T-helper 2 cell treated with Interferon-gamma antibody and Interleukin-4, amounts not matched to agents 5 μg/mL and 100 μg/mL, for 36 hours (primary cell): ENCODE measurements at regions not wholly inside any gene's neighbourhood (a gene's known extent, or its start where the extent isn't known, plus 50 kb on each side); places are given as distances from the start of the nearest gene placed in this dataset.
"Not testable (repeated sequence)": the region's sequence is repeated elsewhere in the genome, so short reads cannot be mapped to it uniquely, and the experiment has no call there.

Experiments
- DNase-seq: peaks from one replicate; pipeline ENCODE4 v3.0.0; 2021; ENCODE audit warnings: low spot score
- H3K27ac Mint-ChIP-seq: one replicate; pipeline ENCODE4 v1.8.0; 2021; ENCODE audit warnings: mild to moderate bottlenecking, mixed read lengths
- H3K27me3 Mint-ChIP-seq: one replicate; pipeline ENCODE4 v1.8.0; 2021; ENCODE audit warnings: low read depth, mixed read lengths
- H3K36me3 Mint-ChIP-seq: one replicate; pipeline ENCODE4 v1.8.0; 2021; ENCODE audit warnings: low read depth, mixed read lengths
- H3K4me1 Mint-ChIP-seq: one replicate; pipeline ENCODE4 v1.8.0; 2021; ENCODE audit warnings: low read depth, mixed read lengths
- H3K4me3 Mint-ChIP-seq: one replicate; pipeline ENCODE4 v1.8.0; 2022; ENCODE audit warnings: mild to moderate bottlenecking, moderate library complexity, mixed read lengths
- H3K9me3 Mint-ChIP-seq: one replicate; pipeline ENCODE4 v1.8.0; 2021; ENCODE audit warnings: mixed read lengths

DNA sequence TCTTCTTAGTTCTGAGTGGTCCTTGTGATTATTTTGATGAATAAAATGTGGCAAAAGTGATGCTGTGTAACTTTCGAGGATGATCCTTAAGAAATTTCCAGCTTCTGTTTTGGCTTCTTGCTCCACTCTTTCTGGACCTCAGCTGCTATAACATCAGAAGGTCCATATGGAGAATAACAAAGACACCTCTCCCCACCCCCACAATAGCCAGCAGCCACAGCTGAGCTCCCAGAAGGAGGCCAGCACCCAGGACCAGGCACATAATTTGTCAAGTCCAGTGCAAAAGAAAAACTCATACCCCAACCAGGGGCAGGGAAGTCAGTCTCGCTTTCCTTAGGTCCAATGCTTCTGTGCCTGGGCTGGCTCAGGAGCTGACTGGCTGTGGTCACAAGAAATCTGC lies 357.6 kb downstream of the RFC3 start:
- Mint-ChIP-seq H3K36me3 (no peaks in the 10 kb centered on the region), H3K9me3 (no peaks in the 10 kb centered on the region), H3K27me3 (no peaks in the 10 kb centered on the region), H3K27ac (no peak overlapping the region), H3K4me3 (no peak overlapping the region), H3K4me1 (no peaks in the 10 kb centered on the region)
- DNase-seq = no peak

- DNase-seq = no peak
- no peaks in the 10 kb centered on the region for H3K27me3 Mint-ChIP-seq
- H3K9me3 Mint-ChIP-seq = no peaks in the 10 kb centered on the region
Measured at GRCh38 chr13:34176633-34177032, 358.7 kb downstream of the RFC3 start.

GRCh38 chr13:34179481-34179880 lies 361.5 kb downstream of the RFC3 start:
- H3K4me3 Mint-ChIP-seq = no peak overlapping the region
- no peak for DNase-seq

More at GRCh38 chr13:34176633-34177032, 358.7 kb downstream of the RFC3 start:
- no peak overlapping the region for H3K27ac Mint-ChIP-seq
- H3K4me1 Mint-ChIP-seq = no peaks in the 10 kb centered on the region
- no peak overlapping the region for H3K4me3 Mint-ChIP-seq
- H3K36me3 Mint-ChIP-seq = no peaks in the 10 kb centered on the region

DNA sequence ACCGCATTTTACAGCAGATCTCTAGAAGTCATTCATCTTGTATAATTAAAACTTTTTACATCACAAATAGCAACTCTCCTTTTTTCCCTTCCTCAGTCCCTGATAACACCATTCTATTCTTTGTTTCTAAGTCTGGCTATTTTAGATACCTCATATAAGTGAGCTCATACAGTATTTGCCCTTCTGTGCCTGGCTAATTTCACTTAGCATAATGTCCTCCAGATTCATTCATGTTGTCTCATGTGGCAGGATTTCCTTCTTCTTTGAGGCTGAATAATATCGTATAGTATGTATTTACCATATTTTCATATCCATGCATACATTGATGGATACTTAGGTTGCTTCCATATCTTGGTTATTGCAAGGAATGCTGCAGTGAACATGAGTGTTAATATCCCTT lies 362.0 kb downstream of the RFC3 start:
- Mint-ChIP-seq H3K27ac (no peak overlapping the region), H3K9me3 (no peaks in the 10 kb centered on the region), H3K4me3 (no peak overlapping the region), H3K4me1 (no peaks in the 10 kb centered on the region), H3K27me3 (no peaks in the 10 kb centered on the region), H3K36me3 (no peaks in the 10 kb centered on the region)
- DNase-seq = no peak

More at GRCh38 chr13:34179481-34179880, 361.5 kb downstream of the RFC3 start:
- no peaks in the 10 kb centered on the region for H3K27me3 Mint-ChIP-seq
- no peak overlapping the region for H3K27ac Mint-ChIP-seq
- H3K36me3 Mint-ChIP-seq = no peaks in the 10 kb centered on the region
- no peaks in the 10 kb centered on the region for H3K4me1 Mint-ChIP-seq
- no peaks in the 10 kb centered on the region for H3K9me3 Mint-ChIP-seq

GRCh38 chr13:34181256-34181655 lies 363.3 kb downstream of the RFC3 start:
- not testable (repeated sequence) for H3K27ac Mint-ChIP-seq, H3K27me3 Mint-ChIP-seq, H3K4me3 Mint-ChIP-seq, H3K9me3 Mint-ChIP-seq, DNase-seq, H3K4me1 Mint-ChIP-seq, H3K36me3 Mint-ChIP-seq

GRCh38 chr13:34189946-34190345 lies 372.0 kb downstream of the RFC3 start:
- Mint-ChIP-seq H3K4me1 (no peaks in the 10 kb centered on the region), H3K27ac (no peak overlapping the region), H3K4me3 (no peak overlapping the region), H3K27me3 (no peaks in the 10 kb centered on the region), H3K9me3 (peaks cover 18% of the 10 kb centered on the region), H3K36me3 (no peaks in the 10 kb centered on the region)
- DNase-seq = no peak

- no peak overlapping the region for H3K4me3 Mint-ChIP-seq
- H3K9me3 Mint-ChIP-seq = peaks cover 16% of the 10 kb centered on the region
- H3K4me1 Mint-ChIP-seq = no peaks in the 10 kb centered on the region
- H3K36me3 Mint-ChIP-seq = no peaks in the 10 kb centered on the region
- H3K27ac Mint-ChIP-seq = no peak overlapping the region
- H3K27me3 Mint-ChIP-seq = no peaks in the 10 kb centered on the region
- DNase-seq = no peak
Measured at GRCh38 chr13:34201050-34201913, 383.3 kb downstream of the RFC3 start.

- no peak for DNase-seq
- H3K27me3 Mint-ChIP-seq = no peaks in the 10 kb centered on the region
- no peaks in the 10 kb centered on the region for H3K36me3 Mint-ChIP-seq
- H3K27ac Mint-ChIP-seq = no peak overlapping the region
- H3K4me3 Mint-ChIP-seq = no peak overlapping the region
- no peaks in the 10 kb centered on the region for H3K9me3 Mint-ChIP-seq
- no peaks in the 10 kb centered on the region for H3K4me1 Mint-ChIP-seq
Measured at GRCh38 chr13:34207334-34207733, 389.4 kb downstream of the RFC3 start.

DNA sequence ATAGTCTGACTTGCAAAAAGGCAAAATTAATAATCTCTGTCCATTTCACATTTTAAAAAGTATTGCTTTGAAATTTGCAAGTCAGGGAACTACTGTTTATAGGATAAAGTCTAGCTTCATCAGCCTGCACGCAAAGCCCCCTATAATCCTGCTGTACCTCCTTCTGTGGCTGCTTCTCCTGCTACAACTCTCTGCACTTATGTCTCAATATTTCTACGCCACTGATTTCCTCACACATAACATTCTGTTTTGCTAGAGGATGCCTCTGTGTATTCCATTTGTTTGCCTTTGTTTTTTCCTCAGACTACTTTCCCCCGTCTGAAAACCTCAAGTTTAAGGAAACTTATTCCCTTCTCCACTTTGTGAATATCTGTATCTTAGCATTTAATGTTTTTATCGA lies 389.9 kb downstream of the RFC3 start:
- Mint-ChIP-seq H3K4me3 (no peak overlapping the region), H3K9me3 (no peaks in the 10 kb centered on the region), H3K4me1 (no peaks in the 10 kb centered on the region), H3K27me3 (no peaks in the 10 kb centered on the region), H3K36me3 (no peaks in the 10 kb centered on the region), H3K27ac (no peak overlapping the region)
- no peak for DNase-seq

GRCh38 chr13:34208336-34208735 lies 390.4 kb downstream of the RFC3 start:
- DNase-seq = no peak
- H3K4me3 Mint-ChIP-seq = no peak overlapping the region
- no peaks in the 10 kb centered on the region for H3K4me1 Mint-ChIP-seq
- H3K27ac Mint-ChIP-seq = no peak overlapping the region
- no peaks in the 10 kb centered on the region for H3K27me3 Mint-ChIP-seq
- no peaks in the 10 kb centered on the region for H3K9me3 Mint-ChIP-seq
- no peaks in the 10 kb centered on the region for H3K36me3 Mint-ChIP-seq

DNA sequence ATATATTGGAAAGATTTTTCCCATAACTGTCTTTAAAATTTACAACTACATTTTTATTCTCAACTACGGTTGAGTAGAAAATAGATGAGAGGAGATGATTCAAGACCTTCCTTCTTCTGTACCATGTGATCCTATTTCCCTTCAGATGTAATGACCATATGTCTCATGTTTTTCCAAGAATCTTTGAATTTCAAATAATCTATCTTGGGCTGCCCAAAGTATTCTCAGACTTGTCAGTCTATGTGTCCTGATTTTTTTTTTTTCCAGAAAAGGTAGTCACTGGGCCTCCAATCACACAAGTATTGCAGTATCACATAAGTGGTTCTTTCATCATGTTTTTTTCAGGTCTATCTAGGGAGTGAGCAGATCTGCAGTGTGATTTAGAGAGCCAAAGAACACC lies 392.4 kb downstream of the RFC3 start:
- Mint-ChIP-seq H3K4me3 (no peak overlapping the region), H3K36me3 (no peaks in the 10 kb centered on the region), H3K27me3 (no peaks in the 10 kb centered on the region), H3K27ac (no peak overlapping the region), H3K4me1 (no peaks in the 10 kb centered on the region), H3K9me3 (no peaks in the 10 kb centered on the region)
- no peak for DNase-seq

DNA sequence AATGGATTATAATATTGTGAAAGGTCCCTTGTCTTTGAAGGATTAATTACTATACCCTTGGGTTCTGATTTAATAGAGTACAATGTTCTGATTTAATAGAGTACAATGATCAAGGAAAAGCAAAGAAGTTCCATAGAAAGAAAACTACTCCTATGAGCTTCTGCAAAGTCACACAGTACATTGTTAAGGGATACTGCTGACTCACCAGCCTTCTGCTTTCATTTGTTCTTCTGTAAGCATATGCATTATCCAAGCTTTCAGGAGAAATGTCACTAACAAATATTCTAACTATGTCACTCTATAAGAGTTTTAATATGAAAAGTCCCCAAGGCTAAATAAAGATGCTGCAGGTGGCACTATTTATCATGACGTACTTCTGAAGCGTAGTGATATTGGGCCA lies 396.7 kb downstream of the RFC3 start:
- H3K27me3 Mint-ChIP-seq = no peaks in the 10 kb centered on the region
- H3K4me1 Mint-ChIP-seq = no peaks in the 10 kb centered on the region
- H3K27ac Mint-ChIP-seq = no peak overlapping the region
- H3K9me3 Mint-ChIP-seq = peaks cover 3% of the 10 kb centered on the region
- no peak for DNase-seq
- no peak overlapping the region for H3K4me3 Mint-ChIP-seq
- no peaks in the 10 kb centered on the region for H3K36me3 Mint-ChIP-seq

DNA sequence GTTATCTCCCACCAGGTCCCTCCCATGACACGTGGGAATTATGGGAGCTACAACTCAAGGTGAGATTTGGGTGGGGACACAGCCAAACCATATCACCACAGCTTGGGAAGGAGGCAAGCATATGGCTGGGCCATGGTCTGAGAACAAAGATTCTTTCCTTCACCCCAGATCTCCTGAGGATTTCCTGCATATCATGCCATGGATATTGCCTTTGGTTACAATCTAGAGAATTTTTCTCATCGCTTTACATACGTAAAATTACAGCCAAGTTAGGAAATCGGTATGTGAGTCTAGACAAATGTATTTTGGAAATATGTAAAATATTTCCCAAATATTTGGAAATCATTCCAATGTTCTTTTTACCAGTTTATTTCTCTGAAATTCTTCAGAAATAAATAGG lies 398.3 kb downstream of the RFC3 start:
- Mint-ChIP-seq H3K27ac (no peak overlapping the region), H3K4me1 (no peaks in the 10 kb centered on the region), H3K9me3 (peaks cover 3% of the 10 kb centered on the region), H3K4me3 (no peak overlapping the region), H3K27me3 (no peaks in the 10 kb centered on the region), H3K36me3 (no peaks in the 10 kb centered on the region)
- no peak for DNase-seq

DNA sequence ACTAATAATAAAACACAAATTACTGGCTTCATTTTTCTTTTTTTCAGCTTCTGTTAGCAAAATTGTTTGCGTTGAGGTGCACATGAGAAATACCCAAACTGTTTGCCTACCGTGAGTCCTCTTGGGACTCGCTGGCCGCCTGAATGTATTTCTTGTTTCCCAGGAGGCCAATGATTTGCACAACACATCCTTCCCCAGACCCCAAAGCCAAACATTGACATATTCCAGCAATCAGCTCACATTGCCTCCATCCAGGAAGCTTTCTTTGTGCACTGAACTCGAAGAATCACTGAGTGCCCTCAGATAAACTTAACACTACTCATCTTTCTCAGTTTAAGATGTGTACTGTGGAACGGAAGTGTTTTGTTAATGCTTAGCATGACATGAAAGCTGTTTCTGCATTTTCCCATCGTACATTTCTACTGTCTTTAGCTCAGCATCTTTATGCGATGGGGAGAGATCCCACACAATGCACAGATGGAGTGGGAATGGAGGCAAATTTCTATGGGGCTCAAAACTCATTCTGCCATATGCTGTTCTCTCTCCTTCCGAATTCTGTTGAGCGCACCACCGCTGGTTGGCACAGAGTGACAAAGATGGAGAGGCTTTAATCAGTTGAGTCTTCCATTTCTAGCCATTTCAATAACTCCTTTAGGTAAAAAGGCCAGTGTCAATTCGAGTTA lies 399.5 kb downstream of the RFC3 start:
- no peak for DNase-seq
- no peaks in the 10 kb centered on the region for H3K36me3 Mint-ChIP-seq
- H3K27me3 Mint-ChIP-seq = no peaks in the 10 kb centered on the region
- H3K4me1 Mint-ChIP-seq = no peaks in the 10 kb centered on the region
- H3K27ac Mint-ChIP-seq = no peak overlapping the region
- H3K4me3 Mint-ChIP-seq = no peak overlapping the region
- H3K9me3 Mint-ChIP-seq = peaks cover 6% of the 10 kb centered on the region
